Left ventricle myocardium inferior (tissue), 1 donor: ENCODE measurements at regions not wholly inside any gene's neighbourhood (a gene's known extent, or its start where the extent isn't known, plus 50 kb on each side); places are given as distances from the start of the nearest gene placed in this dataset.

Experiments
- DNase-seq: peaks from one replicate; pipeline ENCODE4 v3.0.0-alpha.2; 2020
- H3K27ac ChIP-seq: fragments of 200-600 bp; replicated peaks from 2 replicates; pipeline ENCODE4 v1.8.0; 2021
- H3K27me3 ChIP-seq: fragments of 200-600 bp; 2 replicates; pipeline ENCODE4 v1.8.0; 2021; ENCODE audit warnings: low read depth
- H3K36me3 ChIP-seq: fragments of 200-600 bp; 2 replicates; pipeline ENCODE4 v1.8.0; 2021
- H3K4me1 ChIP-seq: fragments of 200-600 bp; 2 replicates; pipeline ENCODE4 v1.8.0; 2021
- H3K4me3 ChIP-seq: fragments of 200-600 bp; 2 replicates; pipeline ENCODE4 v1.8.0; 2021; ENCODE audit warnings: mild to moderate bottlenecking, moderate library complexity
- H3K9me3 ChIP-seq: fragments of 200-600 bp; replicated peaks from 2 replicates; pipeline ENCODE4 v1.8.0; 2021
- intact Hi-C: fragments of 100-400 bp; cut with micrococcal nuclease; formaldehyde crosslinking; loops from one replicate; pipeline ENCODE4 v1.11.0; 2022
- TF ChIP-seq, protein P1 (sequence below): fragments of 200-600 bp; IDR thresholded peaks from 2 replicates; pipeline ENCODE4 v1.8.0; 2021; ENCODE audit warnings: antibody characterized with exemption, mild to moderate bottlenecking, borderline replicate concordance
- donor health status: DM: no; HTN: yes; CAD: no; lungs with severe emphysema.

DNA sequence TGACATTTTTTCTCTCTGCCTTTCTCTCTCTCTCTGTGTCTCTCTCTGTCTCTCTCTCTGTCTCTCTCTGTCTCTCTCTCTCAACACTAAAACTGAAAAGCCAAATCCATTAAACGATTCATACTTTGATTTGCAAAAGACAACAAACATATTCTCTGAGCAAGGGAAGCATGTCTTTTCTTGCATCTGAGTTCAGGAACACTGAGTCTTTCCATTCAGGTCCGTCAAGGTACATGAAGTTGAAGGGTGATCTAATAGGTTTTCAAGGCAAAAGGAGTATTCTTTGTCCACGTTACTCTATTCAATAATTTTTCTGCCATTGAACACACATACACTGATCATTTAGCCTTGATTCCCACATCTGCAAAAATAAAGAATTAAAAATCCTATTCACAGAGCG lies 900.9 kb downstream of the BCL11B start:
- Histone ChIP-seq H3K9me3 (no peaks in the 10 kb centered on the region), H3K27me3 (peaks cover 27% of the 10 kb centered on the region), H3K4me1 (no peaks in the 10 kb centered on the region), H3K4me3 (no peak overlapping the region), H3K27ac (no peak overlapping the region), H3K36me3 (no peaks in the 10 kb centered on the region)
- intact Hi-C loops: no loop called here
- DNase-seq: no peak
- TF ChIP-seq, protein P1, sequence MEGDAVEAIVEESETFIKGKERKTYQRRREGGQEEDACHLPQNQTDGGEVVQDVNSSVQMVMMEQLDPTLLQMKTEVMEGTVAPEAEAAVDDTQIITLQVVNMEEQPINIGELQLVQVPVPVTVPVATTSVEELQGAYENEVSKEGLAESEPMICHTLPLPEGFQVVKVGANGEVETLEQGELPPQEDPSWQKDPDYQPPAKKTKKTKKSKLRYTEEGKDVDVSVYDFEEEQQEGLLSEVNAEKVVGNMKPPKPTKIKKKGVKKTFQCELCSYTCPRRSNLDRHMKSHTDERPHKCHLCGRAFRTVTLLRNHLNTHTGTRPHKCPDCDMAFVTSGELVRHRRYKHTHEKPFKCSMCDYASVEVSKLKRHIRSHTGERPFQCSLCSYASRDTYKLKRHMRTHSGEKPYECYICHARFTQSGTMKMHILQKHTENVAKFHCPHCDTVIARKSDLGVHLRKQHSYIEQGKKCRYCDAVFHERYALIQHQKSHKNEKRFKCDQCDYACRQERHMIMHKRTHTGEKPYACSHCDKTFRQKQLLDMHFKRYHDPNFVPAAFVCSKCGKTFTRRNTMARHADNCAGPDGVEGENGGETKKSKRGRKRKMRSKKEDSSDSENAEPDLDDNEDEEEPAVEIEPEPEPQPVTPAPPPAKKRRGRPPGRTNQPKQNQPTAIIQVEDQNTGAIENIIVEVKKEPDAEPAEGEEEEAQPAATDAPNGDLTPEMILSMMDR: no peak

DNA sequence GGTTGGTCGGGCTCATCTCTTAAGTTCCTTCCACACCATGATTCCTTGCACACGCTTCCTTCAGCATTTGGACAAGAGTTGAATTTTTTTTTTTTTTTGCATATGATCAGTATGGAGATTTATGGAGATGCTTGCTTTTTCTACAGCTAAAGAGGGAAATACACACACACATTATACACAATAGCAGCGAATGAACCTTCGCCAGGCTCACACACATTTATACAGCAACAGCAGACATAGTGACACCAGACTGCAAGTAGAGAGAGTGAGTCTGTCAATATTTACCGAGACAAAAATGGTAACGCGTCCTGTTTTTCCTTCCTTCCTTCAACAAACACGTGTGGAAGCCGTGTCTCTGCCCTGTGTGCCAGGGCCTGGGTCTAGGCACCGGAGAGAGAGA lies 897.9 kb downstream of the BCL11B start:
- intact Hi-C loops: no loop called here
- peaks cover 19% of the 10 kb centered on the region for H3K27me3 ChIP-seq
- H3K9me3 ChIP-seq: no peaks in the 10 kb centered on the region
- H3K4me3 ChIP-seq: no peak overlapping the region
- H3K36me3 ChIP-seq: no peaks in the 10 kb centered on the region
- no peak overlapping the region for H3K27ac ChIP-seq
- no peak for DNase-seq
- no peaks in the 10 kb centered on the region for H3K4me1 ChIP-seq
- TF ChIP-seq, protein P1: no peak

DNA sequence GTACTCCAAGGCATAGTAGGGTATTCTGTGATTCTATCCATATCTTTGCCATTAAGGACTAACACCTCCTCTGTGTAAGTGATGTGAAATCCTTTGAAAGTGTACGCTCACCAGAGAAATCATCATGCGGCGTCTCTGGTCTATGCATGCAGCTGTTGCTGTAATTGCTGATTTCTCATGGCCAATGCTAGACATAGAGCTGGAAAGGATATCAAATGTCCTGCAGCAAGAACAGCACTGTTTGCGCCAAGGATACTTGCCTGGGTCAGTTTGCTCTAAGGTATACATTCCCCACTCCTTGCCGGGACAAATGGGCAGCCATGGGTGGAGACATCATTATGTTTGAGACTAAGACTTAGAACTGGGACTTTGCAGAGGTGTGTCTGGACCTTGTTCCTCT lies 896.4 kb downstream of the BCL11B start:
- TF ChIP-seq, protein P1: no peak
- intact Hi-C loops: no loop called here
- DNase-seq: no peak

DNA sequence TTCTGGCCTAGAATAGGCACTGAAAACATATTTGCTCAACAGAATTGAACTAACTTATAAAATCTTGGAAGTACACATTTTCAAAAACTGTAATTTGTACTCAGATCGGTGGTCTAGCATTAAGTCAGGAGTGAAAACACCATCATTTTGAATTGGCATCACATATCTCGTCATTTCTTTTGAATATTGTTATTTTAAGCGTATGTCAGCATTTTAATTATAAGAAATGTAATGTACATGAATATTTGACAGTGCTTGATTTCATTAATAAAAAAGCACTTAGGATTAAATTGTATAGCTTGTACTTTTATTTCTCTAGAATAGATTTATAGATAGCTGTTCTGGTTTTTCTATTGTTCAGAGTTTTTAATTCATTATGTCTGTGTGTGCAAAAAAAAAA lies 892.2 kb downstream of the BCL11B start:
- TF ChIP-seq, protein P1: no peak
- intact Hi-C loops: no loop called here
- H3K27ac ChIP-seq: no peak overlapping the region
- H3K27me3 ChIP-seq: peaks cover 11% of the 10 kb centered on the region
- H3K9me3 ChIP-seq: no peaks in the 10 kb centered on the region
- no peaks in the 10 kb centered on the region for H3K36me3 ChIP-seq
- no peaks in the 10 kb centered on the region for H3K4me1 ChIP-seq
- no peak for DNase-seq
- H3K4me3 ChIP-seq: no peak overlapping the region

More for the DNA sequence above, 896.4 kb downstream of the BCL11B start:
- H3K27me3 ChIP-seq: peaks cover 7% of the 10 kb centered on the region
- no peak overlapping the region for H3K4me3 ChIP-seq
- no peaks in the 10 kb centered on the region for H3K36me3 ChIP-seq
- no peaks in the 10 kb centered on the region for H3K4me1 ChIP-seq
- H3K9me3 ChIP-seq: no peaks in the 10 kb centered on the region
- no peak overlapping the region for H3K27ac ChIP-seq

DNA sequence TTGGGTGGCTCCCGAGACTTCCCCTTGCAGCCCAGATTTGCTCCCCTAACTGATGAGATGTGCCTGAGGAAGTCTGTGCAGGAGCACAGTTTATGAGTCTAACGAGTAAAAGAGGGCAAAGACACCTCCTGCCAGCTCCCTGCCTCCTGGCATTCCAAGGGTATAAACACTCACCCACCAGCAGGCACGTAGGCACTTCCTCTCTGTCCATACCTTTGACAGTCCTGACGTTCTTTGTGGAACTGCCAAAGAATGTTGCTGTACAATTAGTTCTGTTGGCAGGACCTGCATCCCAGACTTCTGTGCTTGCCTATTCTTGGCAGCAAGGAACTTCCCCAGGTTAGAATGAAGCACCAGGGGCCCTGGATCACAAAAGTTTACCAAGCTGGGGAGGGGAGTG lies 889.3 kb downstream of the BCL11B start:
- no peaks in the 10 kb centered on the region for H3K9me3 ChIP-seq
- no peaks in the 10 kb centered on the region for H3K4me1 ChIP-seq
- H3K36me3 ChIP-seq: no peaks in the 10 kb centered on the region
- peaks cover 17% of the 10 kb centered on the region for H3K27me3 ChIP-seq
- H3K27ac ChIP-seq: no peak overlapping the region
- TF ChIP-seq, protein P1: no peak
- intact Hi-C loops: no loop called here
- H3K4me3 ChIP-seq: no peak overlapping the region
- DNase-seq: no peak

DNA sequence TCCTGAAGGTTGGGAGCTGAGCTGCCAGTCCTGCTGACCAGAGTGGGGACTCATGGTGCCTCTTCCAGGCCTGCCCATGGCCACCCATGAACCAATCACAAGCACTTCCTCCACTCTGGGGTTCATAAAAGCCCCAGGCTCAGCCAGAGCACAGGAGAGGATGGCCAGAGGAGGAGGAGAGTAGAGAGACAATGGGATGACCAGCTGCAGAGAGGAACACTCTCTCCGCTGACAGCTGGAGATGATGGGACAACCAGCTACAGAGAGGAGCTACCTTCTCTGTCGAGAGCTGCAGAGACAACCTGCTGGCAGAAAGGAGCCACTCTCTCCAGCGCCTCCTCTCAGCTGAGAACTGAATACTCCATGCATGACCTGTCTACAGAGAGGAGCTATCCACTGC lies 886.1 kb downstream of the BCL11B start:
- intact Hi-C loops: no loop called here
- H3K27me3 ChIP-seq: peaks cover 17% of the 10 kb centered on the region
- TF ChIP-seq, protein P1: no peak
- H3K4me3 ChIP-seq: no peak overlapping the region
- no peaks in the 10 kb centered on the region for H3K36me3 ChIP-seq
- H3K4me1 ChIP-seq: no peaks in the 10 kb centered on the region
- H3K27ac ChIP-seq: no peak overlapping the region
- no peaks in the 10 kb centered on the region for H3K9me3 ChIP-seq
- DNase-seq: no peak
